ENCODE measurements at regions not wholly inside any gene's neighbourhood (a gene's known extent, or its start where the extent isn't known, plus 50 kb on each side); places are given as distances from the start of the nearest gene placed in this dataset.

- ATAC-seq (peak; percentile 91 to 93), DNase-seq (peak; percentile 64 to 82)
- TF ChIP-seq POLR2A (IDR thresholded peaks at IDR 0.05): no peak
- TF ChIP-seq CTCF (IDR thresholded peaks at IDR 0.05 in 4 of 5, conservative IDR thresholded peaks at IDR 0.05 in 1 of 5): no peak
- Histone ChIP-seq H3K36me3 (no peaks in the 10 kb centered on the region), H3K4me1 (no peaks in the 10 kb centered on the region), H3K4me3 (no peak overlapping the region), H3K27me3 (no peaks in the 10 kb centered on the region), H3K27ac (peak overlapping the region in 3 of 4 donors; percentile 33 to 59 (median 47)), H3K9me3 (no peaks in the 10 kb centered on the region)
- intact Hi-C loops (cut with DNase I; ENCODE audit: low total_unique reads): no loop called here
- in situ Hi-C loops (cut with MboI; ENCODE audit: low sequenced_read_pairs in 4 of 4): loop anchor here in 1 of 4 donors (25.0 kb wide), 1 partner anchor 239 kb away; no protein-coding TSS in a partner anchor
These were observed 162.3 kb upstream of the MAMLD1 start for GRCh38 chrX:150200820-150201287.

- in situ Hi-C loops (cut with MboI; ENCODE audit: low sequenced_read_pairs in 4 of 4) (loop anchor here in 1 of 4 donors (25.0 kb wide), 1 partner anchor 239 kb away; no protein-coding TSS in a partner anchor), intact Hi-C loops (cut with DNase I; ENCODE audit: low total_unique reads) (no loop called here)
- H3K4me1 ChIP-seq: no peaks in the 10 kb centered on the region
- ATAC-seq: no peak
- no peaks in the 10 kb centered on the region for H3K9me3 ChIP-seq
- no peak overlapping the region for H3K4me3 ChIP-seq
- no peak for DNase-seq
- H3K36me3 ChIP-seq: no peaks in the 10 kb centered on the region
- peak overlapping the region in 3 of 4 donors; percentile 33 to 59 (median 47) for H3K27ac ChIP-seq
- H3K27me3 ChIP-seq: no peaks in the 10 kb centered on the region
- TF ChIP-seq CTCF (IDR thresholded peaks at IDR 0.05 in 4 of 5, conservative IDR thresholded peaks at IDR 0.05 in 1 of 5) (no peak), POLR2A (IDR thresholded peaks at IDR 0.05) (no peak)
These were observed 161.7 kb upstream of the MAMLD1 start for GRCh38 chrX:150201391-150201790.

- no peak overlapping the region for H3K27ac ChIP-seq
- TF ChIP-seq CTCF (IDR thresholded peaks at IDR 0.05 in 4 of 5, conservative IDR thresholded peaks at IDR 0.05 in 1 of 5) (no peak), POLR2A (IDR thresholded peaks at IDR 0.05) (no peak)
- intact Hi-C loops (cut with DNase I; ENCODE audit: low total_unique reads): no loop called here
These were observed 161.3 kb upstream of the MAMLD1 start for GRCh38 chrX:150201841-150202240.

GRCh38 chrX:150202641-150203247, 160.4 kb upstream of the MAMLD1 start:
- H3K4me1 ChIP-seq: no peaks in the 10 kb centered on the region
- ATAC-seq (peak; percentile 34 to 39), DNase-seq (peak in 1 of 2 donors; percentile 22)
- in situ Hi-C loops (cut with MboI; ENCODE audit: low sequenced_read_pairs in 4 of 4): loop anchor here in 1 of 4 donors (25.0 kb wide), 1 partner anchor 240 kb away; no protein-coding TSS in a partner anchor
- no peak for TF ChIP-seq CTCF (IDR thresholded peaks at IDR 0.05 in 4 of 5, conservative IDR thresholded peaks at IDR 0.05 in 1 of 5)
- no peak for TF ChIP-seq POLR2A (IDR thresholded peaks at IDR 0.05)
- H3K36me3 ChIP-seq: no peaks in the 10 kb centered on the region
- no peak overlapping the region for H3K4me3 ChIP-seq
- no peaks in the 10 kb centered on the region for H3K9me3 ChIP-seq
- no peaks in the 10 kb centered on the region for H3K27me3 ChIP-seq
- peak overlapping the region in 3 of 4 donors; percentile 10 to 22 (median 18) for H3K27ac ChIP-seq
- intact Hi-C loops (cut with DNase I; ENCODE audit: low total_unique reads): no loop called here

More at GRCh38 chrX:150201841-150202240, 161.3 kb upstream of the MAMLD1 start:
- in situ Hi-C loops (cut with MboI; ENCODE audit: low sequenced_read_pairs in 4 of 4): loop anchor here in 1 of 4 donors (25.0 kb wide), 1 partner anchor 240 kb away; no protein-coding TSS in a partner anchor
- Histone ChIP-seq H3K36me3 (no peaks in the 10 kb centered on the region), H3K4me3 (no peak overlapping the region), H3K4me1 (no peaks in the 10 kb centered on the region), H3K9me3 (no peaks in the 10 kb centered on the region), H3K27me3 (no peaks in the 10 kb centered on the region)
- DNase-seq: no peak
- ATAC-seq: no peak

Measured in gastrocnemius medialis (tissue), 4 donors.